ENCODE measurements at regions not wholly inside any gene's neighbourhood (a gene's known extent, or its start where the extent isn't known, plus 50 kb on each side); places are given as distances from the start of the nearest gene placed in this dataset.

GRCh38 chr15:98363955-98364354 is 284.4 kb upstream of the IGF1R start:
- Histone ChIP-seq H3K27ac (ENCODE audit: low read length in 2 of 2) (no peak overlapping the region), H2AFZ (ENCODE audit: insufficient read depth, low read depth, low read length, poor library complexity, severe bottlenecking) (no peak overlapping the region), H4K20me1 (ENCODE audit: control insufficient read depth, insufficient read depth, low read length, poor library complexity, severe bottlenecking) (no peaks in the 10 kb centered on the region), H3K27me3 (replicated peaks in 1 of 4; ENCODE audit: control extremely low read depth in 1 of 4, control insufficient read depth in 3 of 4, insufficient read depth in 4 of 4, low read length in 3 of 4) (no peaks in the 10 kb centered on the region), H3K9me3 (ENCODE audit: control extremely low read depth in 1 of 3, control insufficient read depth in 2 of 3, insufficient read depth in 1 of 3, low read length in 2 of 3) (no peaks in the 10 kb centered on the region), H3K79me2 (ENCODE audit: control insufficient read depth, insufficient read depth, low read length) (no peaks in the 10 kb centered on the region), H3K36me3 (replicated peaks in 1 of 2; ENCODE audit: control extremely low read depth in 1 of 2, control insufficient read depth in 1 of 2, extremely low read depth in 1 of 2, insufficient read depth in 2 of 2, low read length in 1 of 2) (no peaks in the 10 kb centered on the region), H3K4me1 (ENCODE audit: control insufficient read depth in 2 of 2, insufficient read depth in 2 of 2, low read length in 2 of 2) (no peaks in the 10 kb centered on the region), H3K4me2 (replicated peaks; ENCODE audit: low read depth, low read length, poor library complexity, severe bottlenecking) (no peak overlapping the region), H3K9ac (ENCODE audit: low read length) (no peak overlapping the region), H3K4me3 (ENCODE audit: control extremely low read depth in 1 of 5, extremely low read depth in 1 of 5, insufficient read depth in 1 of 5, low read depth in 2 of 5, low read length in 4 of 5) (no peak overlapping the region)
- Mint-ChIP-seq H3K27me3 (no peaks in the 10 kb centered on the region), H3K4me3 (no peak overlapping the region), H3K9me3 (ENCODE audit: insufficient read depth) (no peaks in the 10 kb centered on the region), H3K4me1 (no peaks in the 10 kb centered on the region), H3K27ac (no peak overlapping the region)
- whole genome bisulfite sequencing (ENCODE audit: insufficient coverage): 57% methylated on average over 6 of the region's 6 CpGs
- ChIA-PET CTCF (no interaction called here), POLR2A (no interaction called here)
- intact Hi-C loops (cut with micrococcal nuclease): no loop called here
- DNase-seq: no peak
- TF ChIP-seq, protein P1, sequence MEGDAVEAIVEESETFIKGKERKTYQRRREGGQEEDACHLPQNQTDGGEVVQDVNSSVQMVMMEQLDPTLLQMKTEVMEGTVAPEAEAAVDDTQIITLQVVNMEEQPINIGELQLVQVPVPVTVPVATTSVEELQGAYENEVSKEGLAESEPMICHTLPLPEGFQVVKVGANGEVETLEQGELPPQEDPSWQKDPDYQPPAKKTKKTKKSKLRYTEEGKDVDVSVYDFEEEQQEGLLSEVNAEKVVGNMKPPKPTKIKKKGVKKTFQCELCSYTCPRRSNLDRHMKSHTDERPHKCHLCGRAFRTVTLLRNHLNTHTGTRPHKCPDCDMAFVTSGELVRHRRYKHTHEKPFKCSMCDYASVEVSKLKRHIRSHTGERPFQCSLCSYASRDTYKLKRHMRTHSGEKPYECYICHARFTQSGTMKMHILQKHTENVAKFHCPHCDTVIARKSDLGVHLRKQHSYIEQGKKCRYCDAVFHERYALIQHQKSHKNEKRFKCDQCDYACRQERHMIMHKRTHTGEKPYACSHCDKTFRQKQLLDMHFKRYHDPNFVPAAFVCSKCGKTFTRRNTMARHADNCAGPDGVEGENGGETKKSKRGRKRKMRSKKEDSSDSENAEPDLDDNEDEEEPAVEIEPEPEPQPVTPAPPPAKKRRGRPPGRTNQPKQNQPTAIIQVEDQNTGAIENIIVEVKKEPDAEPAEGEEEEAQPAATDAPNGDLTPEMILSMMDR (IDR thresholded peaks at IDR 0.05): no peak
- TF ChIP-seq EZH2 (IDR thresholded peaks at IDR 0.05; ENCODE audit: borderline replicate concordance, insufficient read depth, low read depth, low read length, poor library complexity, severe bottlenecking): no peak
- ATAC-seq (ENCODE audit: low read depth): no peak

- Mint-ChIP-seq H3K9me3 (ENCODE audit: insufficient read depth) (no peaks in the 10 kb centered on the region), H3K4me1 (no peaks in the 10 kb centered on the region), H3K4me3 (no peak overlapping the region), H3K27ac (no peak overlapping the region), H3K27me3 (no peaks in the 10 kb centered on the region)
- ATAC-seq (ENCODE audit: low read depth) (no peak), DNase-seq (no peak)
- no peaks in the 10 kb centered on the region for H3K4me1 ChIP-seq (ENCODE audit: control insufficient read depth in 2 of 2, insufficient read depth in 2 of 2, low read length in 2 of 2)
- no peaks in the 10 kb centered on the region for H3K79me2 ChIP-seq (ENCODE audit: control insufficient read depth, insufficient read depth, low read length)
- ChIA-PET POLR2A (no interaction called here), CTCF (no interaction called here)
- no peak overlapping the region for H3K27ac ChIP-seq (ENCODE audit: low read length in 2 of 2)
- H3K4me3 ChIP-seq (ENCODE audit: control extremely low read depth in 1 of 5, extremely low read depth in 1 of 5, insufficient read depth in 1 of 5, low read depth in 2 of 5, low read length in 4 of 5): no peak overlapping the region
- H3K36me3 ChIP-seq (replicated peaks in 1 of 2; ENCODE audit: control extremely low read depth in 1 of 2, control insufficient read depth in 1 of 2, extremely low read depth in 1 of 2, insufficient read depth in 2 of 2, low read length in 1 of 2): no peaks in the 10 kb centered on the region
- H3K9me3 ChIP-seq (ENCODE audit: control extremely low read depth in 1 of 3, control insufficient read depth in 2 of 3, insufficient read depth in 1 of 3, low read length in 2 of 3): no peaks in the 10 kb centered on the region
- no peaks in the 10 kb centered on the region for H3K27me3 ChIP-seq (replicated peaks in 1 of 4; ENCODE audit: control extremely low read depth in 1 of 4, control insufficient read depth in 3 of 4, insufficient read depth in 4 of 4, low read length in 3 of 4)
- intact Hi-C loops (cut with micrococcal nuclease): no loop called here
- H2AFZ ChIP-seq (ENCODE audit: insufficient read depth, low read depth, low read length, poor library complexity, severe bottlenecking): no peak overlapping the region
- H3K9ac ChIP-seq (ENCODE audit: low read length): no peak overlapping the region
- no peaks in the 10 kb centered on the region for H4K20me1 ChIP-seq (ENCODE audit: control insufficient read depth, insufficient read depth, low read length, poor library complexity, severe bottlenecking)
- WGBS (ENCODE audit: insufficient coverage): 100% methylated on average over 1 of the region's 3 CpGs
- TF ChIP-seq EZH2 (IDR thresholded peaks at IDR 0.05; ENCODE audit: borderline replicate concordance, insufficient read depth, low read depth, low read length, poor library complexity, severe bottlenecking): no peak
- TF ChIP-seq, protein P1 (IDR thresholded peaks at IDR 0.05): no peak
- no peak overlapping the region for H3K4me2 ChIP-seq (replicated peaks; ENCODE audit: low read depth, low read length, poor library complexity, severe bottlenecking)
Measured at GRCh38 chr15:98369081-98369716, 279.1 kb upstream of the IGF1R start.
